ENCODE measurements at regions not wholly inside any gene's neighbourhood (a gene's known extent, or its start where the extent isn't known, plus 50 kb on each side); places are given as distances from the start of the nearest gene placed in this dataset.
"Not testable (repeated sequence)": the region's sequence is repeated elsewhere in the genome, so short reads cannot be mapped to it uniquely, and the experiment has no call there.

DNA sequence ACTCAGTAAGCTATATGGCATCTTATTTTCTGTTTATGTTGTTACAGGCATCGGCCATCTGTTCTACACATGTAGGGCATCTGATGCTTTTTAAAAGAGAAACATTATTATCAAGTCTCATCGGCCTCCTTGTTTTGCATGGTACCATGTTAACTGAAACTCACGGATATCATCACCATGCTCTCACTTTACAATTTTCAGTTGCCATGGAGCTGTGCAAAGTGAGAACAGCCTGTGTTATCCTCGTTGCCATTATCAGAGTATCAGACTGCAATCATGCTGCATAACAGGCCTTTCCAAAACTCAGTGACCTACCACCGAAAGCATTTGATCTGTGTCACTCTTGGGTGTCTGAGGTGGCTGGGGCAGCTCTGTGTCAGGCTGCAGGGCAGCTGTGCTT, 110.3 kb downstream of the C17orf67 start:
- no peak overlapping the region for H3K4me3 ChIP-seq
- H3K27ac ChIP-seq, result no peak overlapping the region
- H3K4me1 ChIP-seq, result no peaks in the 10 kb centered on the region
- H3K36me3 ChIP-seq, result no peaks in the 10 kb centered on the region
- intact Hi-C loops (cut with DNase I), result no loop called here
- no peak for DNase-seq
- H3K9me3 ChIP-seq, result no peaks in the 10 kb centered on the region
- no peaks in the 10 kb centered on the region for H3K27me3 ChIP-seq
- ATAC-seq, result no peak
- TF ChIP-seq, protein P1, sequence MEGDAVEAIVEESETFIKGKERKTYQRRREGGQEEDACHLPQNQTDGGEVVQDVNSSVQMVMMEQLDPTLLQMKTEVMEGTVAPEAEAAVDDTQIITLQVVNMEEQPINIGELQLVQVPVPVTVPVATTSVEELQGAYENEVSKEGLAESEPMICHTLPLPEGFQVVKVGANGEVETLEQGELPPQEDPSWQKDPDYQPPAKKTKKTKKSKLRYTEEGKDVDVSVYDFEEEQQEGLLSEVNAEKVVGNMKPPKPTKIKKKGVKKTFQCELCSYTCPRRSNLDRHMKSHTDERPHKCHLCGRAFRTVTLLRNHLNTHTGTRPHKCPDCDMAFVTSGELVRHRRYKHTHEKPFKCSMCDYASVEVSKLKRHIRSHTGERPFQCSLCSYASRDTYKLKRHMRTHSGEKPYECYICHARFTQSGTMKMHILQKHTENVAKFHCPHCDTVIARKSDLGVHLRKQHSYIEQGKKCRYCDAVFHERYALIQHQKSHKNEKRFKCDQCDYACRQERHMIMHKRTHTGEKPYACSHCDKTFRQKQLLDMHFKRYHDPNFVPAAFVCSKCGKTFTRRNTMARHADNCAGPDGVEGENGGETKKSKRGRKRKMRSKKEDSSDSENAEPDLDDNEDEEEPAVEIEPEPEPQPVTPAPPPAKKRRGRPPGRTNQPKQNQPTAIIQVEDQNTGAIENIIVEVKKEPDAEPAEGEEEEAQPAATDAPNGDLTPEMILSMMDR (IDR thresholded peaks at IDR 0.05), result no peak

DNA sequence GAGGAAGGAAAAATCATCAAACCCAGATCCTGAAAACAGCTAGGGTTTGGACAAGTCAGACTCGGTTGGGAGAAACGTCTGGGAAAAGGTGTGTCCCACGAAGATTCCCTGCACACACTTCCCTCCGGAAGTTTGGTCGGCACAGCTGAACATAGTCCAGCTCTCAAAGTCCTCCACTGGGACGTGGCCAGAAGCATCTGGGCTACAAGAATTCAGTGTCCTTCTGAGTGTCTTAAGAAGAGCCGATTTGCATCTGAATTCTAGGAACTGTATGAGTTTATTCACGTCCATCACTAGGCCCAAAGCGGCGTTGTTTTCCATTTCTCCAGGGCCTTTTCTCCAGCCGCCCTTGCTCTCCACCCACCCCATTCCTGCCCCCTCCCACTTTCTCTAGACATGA, 109.1 kb downstream of the C17orf67 start:
- TF ChIP-seq, protein P1 (IDR thresholded peaks at IDR 0.05), result no peak
- no peaks in the 10 kb centered on the region for H3K36me3 ChIP-seq
- no peak overlapping the region for H3K27ac ChIP-seq
- H3K27me3 ChIP-seq, result no peaks in the 10 kb centered on the region
- no peak overlapping the region for H3K4me3 ChIP-seq
- H3K9me3 ChIP-seq, result no peaks in the 10 kb centered on the region
- ATAC-seq (no peak), DNase-seq (no peak)
- H3K4me1 ChIP-seq, result no peaks in the 10 kb centered on the region
- intact Hi-C loops (cut with DNase I), result no loop called here

DNA sequence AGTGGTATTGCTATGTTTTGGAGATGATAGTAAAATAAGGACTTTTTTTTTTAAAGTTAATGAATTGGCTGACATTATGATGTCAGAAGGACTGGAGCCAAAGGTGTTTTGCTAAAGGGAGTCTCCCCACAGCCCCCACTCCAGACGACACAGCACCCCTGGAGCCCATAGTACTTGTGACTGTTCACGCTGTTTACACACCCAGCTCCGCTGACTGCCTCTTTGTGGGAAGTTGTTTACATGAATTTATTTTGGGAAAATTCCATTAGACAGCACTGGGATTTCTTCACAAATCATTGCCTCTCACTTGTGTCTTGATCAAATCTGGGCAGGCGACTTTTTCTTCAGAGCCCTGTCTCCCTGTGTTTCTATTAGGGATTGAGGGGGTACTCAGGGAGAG, 108.6 kb downstream of the C17orf67 start:
- ATAC-seq (no peak), DNase-seq (no peak)
- Histone ChIP-seq H3K4me3 (no peak overlapping the region), H3K9me3 (no peaks in the 10 kb centered on the region), H3K27ac (no peak overlapping the region), H3K36me3 (no peaks in the 10 kb centered on the region), H3K4me1 (no peaks in the 10 kb centered on the region), H3K27me3 (no peaks in the 10 kb centered on the region)
- TF ChIP-seq, protein P1 (IDR thresholded peaks at IDR 0.05), result no peak
- intact Hi-C loops (cut with DNase I), result no loop called here

DNA sequence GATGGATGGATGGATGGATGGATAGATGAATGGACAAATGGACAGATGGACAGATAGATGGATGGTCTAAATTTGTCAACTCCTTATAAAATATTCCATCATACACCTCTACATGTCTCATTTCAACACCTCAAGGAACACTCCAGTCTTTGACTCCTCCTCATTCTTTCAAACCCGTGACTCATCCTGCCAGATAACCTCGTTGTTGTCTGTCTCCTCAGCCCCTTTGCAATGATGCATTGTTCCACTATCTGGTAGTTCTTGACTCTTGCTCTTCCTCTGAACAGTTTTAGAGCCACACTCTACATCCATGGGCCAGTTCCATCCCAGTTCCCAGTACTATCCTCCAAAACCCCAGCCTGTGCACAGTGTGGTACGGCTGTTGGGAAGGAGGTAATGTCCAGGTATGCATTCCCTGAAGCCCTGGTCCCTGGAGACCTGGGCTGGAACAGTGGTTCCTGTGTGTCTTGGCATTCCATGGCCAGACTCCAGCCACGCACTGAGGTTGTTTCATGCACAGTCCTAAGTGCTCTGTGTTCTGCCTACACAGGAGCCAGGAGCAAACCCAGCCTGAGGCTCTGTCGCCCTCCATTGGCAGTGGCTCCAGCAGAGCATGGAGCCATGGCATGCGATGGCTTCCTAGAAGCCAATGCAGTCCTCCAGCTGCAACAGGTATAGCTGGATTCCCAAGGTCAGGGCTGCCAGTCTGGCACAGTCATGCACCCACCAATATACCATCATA, 105.7 kb downstream of the C17orf67 start:
- TF ChIP-seq, protein P1 (IDR thresholded peaks at IDR 0.05), result no peak
- Histone ChIP-seq H3K4me1 (no peaks in the 10 kb centered on the region), H3K27me3 (no peaks in the 10 kb centered on the region), H3K9me3 (no peaks in the 10 kb centered on the region), H3K27ac (no peak overlapping the region), H3K36me3 (no peaks in the 10 kb centered on the region), H3K4me3 (no peak overlapping the region)
- intact Hi-C loops (cut with DNase I), result no loop called here
- ATAC-seq (no peak), DNase-seq (no peak)

DNA sequence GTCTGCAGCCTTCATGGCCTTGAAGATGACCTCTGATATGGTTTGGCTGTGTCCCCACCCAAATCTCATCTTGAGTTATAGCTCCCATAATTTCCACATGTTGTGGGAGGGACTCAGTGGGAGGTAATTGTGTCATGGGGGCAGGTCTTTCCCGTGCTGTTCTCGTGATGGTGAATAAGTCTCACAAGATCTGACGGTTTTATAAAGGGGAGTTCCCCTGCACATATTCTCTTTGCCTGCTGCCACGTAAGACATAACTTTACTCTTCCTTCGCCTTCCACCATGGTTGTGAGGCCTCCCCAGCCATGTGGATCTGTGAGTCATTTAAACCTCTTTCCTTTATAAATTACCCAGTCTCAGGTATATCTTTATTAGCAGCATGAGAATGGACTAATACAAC, 102.6 kb downstream of the C17orf67 start:
- H3K27ac ChIP-seq; H3K27me3 ChIP-seq; ATAC-seq; intact Hi-C loops (cut with DNase I); H3K36me3 ChIP-seq; H3K4me1 ChIP-seq; H3K4me3 ChIP-seq; H3K9me3 ChIP-seq; DNase-seq: not testable (repeated sequence)

DNA sequence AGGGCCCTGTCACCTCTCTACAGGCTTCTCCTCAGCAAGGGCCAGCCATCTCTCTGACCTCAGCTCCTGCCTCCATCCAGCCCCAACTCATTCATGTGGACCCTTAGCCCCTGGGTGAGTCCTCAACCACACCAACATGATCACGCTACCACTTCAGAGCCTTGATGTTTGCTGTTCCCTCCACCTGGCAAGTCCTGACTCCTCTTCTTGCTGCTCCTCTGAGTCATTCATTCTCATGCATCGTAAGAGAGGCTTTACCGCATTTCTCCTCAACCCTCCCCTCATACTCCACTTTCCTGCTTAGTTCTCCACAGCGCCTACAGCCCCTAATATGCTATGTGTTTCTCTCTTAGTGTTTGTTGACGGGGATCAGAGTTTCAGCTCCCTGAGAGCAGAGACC, 99.9 kb downstream of the C17orf67 start:
- Histone ChIP-seq H3K27me3 (no peaks in the 10 kb centered on the region), H3K36me3 (no peaks in the 10 kb centered on the region), H3K4me3 (no peak overlapping the region), H3K9me3 (no peaks in the 10 kb centered on the region), H3K4me1 (no peaks in the 10 kb centered on the region), H3K27ac (no peak overlapping the region)
- no peak for DNase-seq
- TF ChIP-seq, protein P1 (IDR thresholded peaks at IDR 0.05), result no peak
- intact Hi-C loops (cut with DNase I), result no loop called here
- no peak for ATAC-seq
